IMR-90 (cell line): ENCODE measurements at regions not wholly inside any gene's neighbourhood (a gene's known extent, or its start where the extent isn't known, plus 50 kb on each side); places are given as distances from the start of the nearest gene placed in this dataset.

ENCODE experiments used
- ATAC-seq: fragments of 200-7000 bp; cut with Tn5 transposase; 2 replicates; pipeline ENCODE4 v1.9.1; 2020; ENCODE audit warnings: low read depth, mild to moderate bottlenecking, moderate library complexity
- BruUV-seq: library from RNA; stranded (reverse); fragments of 400-500 nt; replicated peaks from 2 replicates; lab custom pipeline; 2021; lab: Mats Ljungman, UMichigan
- CTCF ChIA-PET: fragments of 300-600 bp; formaldehyde crosslinking; extraction: SDS; loops from one replicate; lab custom pipeline; 2021; ENCODE audit warnings: antibody characterized with exemption; lab: Yijun Ruan, JAX
- POLR2A ChIA-PET: fragments of 300-600 bp; sonication (Branson Sonifier 250); formaldehyde crosslinking; loops from one replicate; lab custom pipeline; 2022; ENCODE audit warnings: antibody characterized with exemption; ENCODE audit not compliant: unreplicated experiment; lab: Charles Lee
- DNase-seq: peaks from one replicate; pipeline ENCODE4 v3.0.0; 2013
- H2AFZ ChIP-seq: replicated peaks from 2 replicates; pipeline ENCODE3; 2013; ENCODE audit warnings: low read length, mild to moderate bottlenecking; ENCODE audit not compliant: poor library complexity
- H2AK5ac ChIP-seq: 2 replicates; pipeline ENCODE4 v1.6.1; 2013; ENCODE audit warnings: low read depth, low read length, inconsistent platforms
- H2AK9ac ChIP-seq: replicated peaks from 2 replicates; pipeline ENCODE3; 2013; ENCODE audit warnings: mild to moderate bottlenecking, low read depth, low read length, moderate library complexity; ENCODE audit not compliant: poor library complexity
- H2BK120ac ChIP-seq: 2 replicates; pipeline ENCODE4 v1.6.1; 2013; ENCODE audit warnings: low read depth, low read length, inconsistent platforms
- H2BK15ac ChIP-seq: 3 replicates; pipeline ENCODE4 v1.6.1; 2013; ENCODE audit warnings: low read depth, low read length, inconsistent platforms
- H2BK20ac ChIP-seq: 2 replicates; pipeline ENCODE4 v1.6.1; 2013; ENCODE audit warnings: low read depth, mild to moderate bottlenecking, inconsistent platforms, low read length, moderate library complexity
- H2BK5ac ChIP-seq: 2 replicates; pipeline ENCODE4 v1.6.1; 2013; ENCODE audit warnings: mild to moderate bottlenecking, low read depth, low read length, inconsistent platforms; ENCODE audit not compliant: poor library complexity, severe bottlenecking
- H3K14ac ChIP-seq: replicated peaks from 2 replicates; pipeline ENCODE4 v1.6.1; 2013; ENCODE audit warnings: low read depth, low read length, inconsistent platforms
- H3K18ac ChIP-seq: 2 replicates; pipeline ENCODE4 v1.6.1; 2013; ENCODE audit warnings: low read depth, low read length, control low read depth
- H3K23ac ChIP-seq: 2 replicates; pipeline ENCODE4 v1.6.1; 2013; ENCODE audit warnings: low read depth, low read length, inconsistent platforms
- H3K27ac ChIP-seq: 2 replicates; pipeline ENCODE4 v1.5.1; 2013; ENCODE audit warnings: mild to moderate bottlenecking, control low read depth, low read length; ENCODE audit not compliant: insufficient read depth
- H3K27me3 ChIP-seq: 2 replicates; pipeline ENCODE4 v1.6.1; 2013; ENCODE audit warnings: low read length; ENCODE audit not compliant: control insufficient read depth, insufficient read depth
- H3K36me3 ChIP-seq: 2 replicates; pipeline ENCODE4 v1.6.1; 2013; ENCODE audit warnings: low read length, mixed read lengths; ENCODE audit not compliant: control insufficient read depth, insufficient read depth
- H3K4ac ChIP-seq: 2 replicates; pipeline ENCODE4 v1.6.1; 2013; ENCODE audit warnings: low read depth, low read length, inconsistent platforms
- H3K4me1 ChIP-seq: 2 replicates; pipeline ENCODE4 v1.6.1; 2013; ENCODE audit warnings: low read length, mixed read lengths; ENCODE audit not compliant: control insufficient read depth, insufficient read depth
- H3K4me2 ChIP-seq: 2 replicates; pipeline ENCODE4 v1.6.1; 2013; ENCODE audit warnings: low read depth, mild to moderate bottlenecking, control low read depth, low read length, moderate library complexity
- H3K4me3 ChIP-seq: 2 replicates; pipeline ENCODE4 v1.5.1; 2013; ENCODE audit warnings: low read depth, mild to moderate bottlenecking, control low read depth, low read length, moderate library complexity; ENCODE audit not compliant: insufficient read depth
- H3K56ac ChIP-seq: 2 replicates; pipeline ENCODE4 v1.6.1; 2013; ENCODE audit warnings: low read length, inconsistent platforms; ENCODE audit not compliant: insufficient read depth; ENCODE audit errors: extremely low read depth
- H3K79me1 ChIP-seq, 2 experiments: 2 replicates each; pipeline ENCODE4 v1.6.1; 2013; ENCODE audit warnings: low read length in 2 of 2, inconsistent platforms in 1 of 2, low read depth in 1 of 2
- H3K9ac ChIP-seq: 2 replicates; pipeline ENCODE4 v1.6.1; 2013; ENCODE audit warnings: low read depth, low read length, control low read depth
- H3K9me1 ChIP-seq: 2 replicates; pipeline ENCODE4 v1.6.1; 2013; ENCODE audit warnings: low read length, inconsistent platforms; ENCODE audit not compliant: insufficient read depth
- H3K9me3 ChIP-seq: 2 replicates; pipeline ENCODE4 v1.6.1; 2013; ENCODE audit warnings: low read length; ENCODE audit not compliant: control insufficient read depth, insufficient read depth
- H4K20me1 ChIP-seq: 2 replicates; pipeline ENCODE4 v1.6.1; 2013; ENCODE audit warnings: low read length, inconsistent platforms; ENCODE audit not compliant: insufficient read depth
- H4K5ac ChIP-seq: 2 replicates; pipeline ENCODE4 v1.6.1; 2013; ENCODE audit warnings: mild to moderate bottlenecking, low read depth, low read length, control low read depth
- H4K8ac ChIP-seq, 2 experiments: 2 replicates each; pipeline ENCODE4 v1.6.1; 2013; ENCODE audit warnings: low read depth in 2 of 2, low read length in 2 of 2, control low read depth in 1 of 2, inconsistent platforms in 1 of 2
- H4K91ac ChIP-seq: 2 replicates; pipeline ENCODE4 v1.6.1; 2013; ENCODE audit warnings: low read depth, low read length, inconsistent platforms; ENCODE audit not compliant: insufficient read depth
- BHLHE40 ChIP-seq: fragments of 150-350 bp; IDR thresholded peaks from 2 replicates; pipeline ENCODE4 v1.6.1; 2016; ENCODE audit warnings: mild to moderate bottlenecking, low read depth, low read length
- CEBPB ChIP-seq: IDR thresholded peaks from 2 replicates; pipeline ENCODE4 v1.6.1; 2012; ENCODE audit warnings: low read depth, low read length, improper control_type of control experiment
- CHD1 ChIP-seq: IDR thresholded peaks from 2 replicates; pipeline ENCODE4 v1.6.1; 2012; ENCODE audit warnings: low read depth, low read length, improper control_type of control experiment
- FOS ChIP-seq: fragments of 150-350 bp; IDR thresholded peaks from 2 replicates; pipeline ENCODE4 v1.6.1; 2016; ENCODE audit warnings: low read depth, low read length
- MAFK ChIP-seq: IDR thresholded peaks from 2 replicates; pipeline ENCODE4 v1.6.1; 2012; ENCODE audit warnings: low read depth, low read length, improper control_type of control experiment
- MAZ ChIP-seq: IDR thresholded peaks from 2 replicates; pipeline ENCODE4 v1.6.1; 2012; ENCODE audit warnings: low read depth, mild to moderate bottlenecking, low read length, improper control_type of control experiment, moderate library complexity, borderline replicate concordance
- MXI1 ChIP-seq: IDR thresholded peaks from 2 replicates; pipeline ENCODE4 v1.6.1; 2012; ENCODE audit warnings: low read depth, mild to moderate bottlenecking, low read length, moderate library complexity, borderline replicate concordance
- NFE2L2 ChIP-seq: fragments of 150-350 bp; IDR thresholded peaks from 2 replicates; pipeline ENCODE4 v1.6.1; 2016; ENCODE audit warnings: low read depth, mild to moderate bottlenecking, low read length
- POLR2A ChIP-seq: IDR thresholded peaks from 2 replicates; pipeline ENCODE4 v1.6.1; 2012; ENCODE audit warnings: mild to moderate bottlenecking, low read depth, low read length
- RAD21 ChIP-seq: IDR thresholded peaks from 2 replicates; pipeline ENCODE4 v1.6.1; 2012; ENCODE audit warnings: low read length, improper control_type of control experiment
- RCOR1 ChIP-seq: IDR thresholded peaks from 2 replicates; pipeline ENCODE4 v1.6.1; 2012; ENCODE audit warnings: mild to moderate bottlenecking, low read length, improper control_type of control experiment; ENCODE audit not compliant: insufficient replicate concordance
- RFX5 ChIP-seq: IDR thresholded peaks from 2 replicates; pipeline ENCODE4 v1.8.0; 2012; ENCODE audit warnings: low read depth, mild to moderate bottlenecking, low read length, moderate library complexity
- SMC3 ChIP-seq: fragments of 150-350 bp; IDR thresholded peaks from 2 replicates; pipeline ENCODE4 v1.6.1; 2016; ENCODE audit warnings: low read depth, mild to moderate bottlenecking, antibody characterized with exemption, low read length, moderate library complexity
- dilution Hi-C: fragments of 300-500 bp; cut with HindIII; formaldehyde crosslinking; loops from one replicate; pipeline ENCODE4 v1.14.3; 2018; ENCODE audit warnings: low sequenced_read_pairs; ENCODE audit not compliant: unreplicated experiment
- in situ Hi-C: fragments of 300-500 bp; cut with MboI; formaldehyde crosslinking; loops from 3 replicates; pipeline ENCODE4 v1.14.3; 2019; ENCODE audit warnings: low sequenced_read_pairs, inconsistent platforms, mixed read lengths
- intact Hi-C: fragments of 100-400 bp; cut with micrococcal nuclease; formaldehyde crosslinking; loops from 2 replicates; pipeline ENCODE4 v1.10.0; 2022
- TF ChIP-seq, protein P1 (sequence below): fragments of 150-350 bp; IDR thresholded peaks from 2 replicates; pipeline ENCODE4 v1.6.1; 2017; ENCODE audit warnings: mild to moderate bottlenecking, antibody characterized with exemption, low read length, low read depth
- TF ChIP-seq, protein P2 (sequence below): fragments of 150-350 bp; IDR thresholded peaks from 2 replicates; pipeline ENCODE4 v1.6.1; 2016; ENCODE audit warnings: low read depth, mild to moderate bottlenecking, low read length, moderate library complexity, borderline replicate concordance
- TF ChIP-seq, protein P3 (sequence below): conservative IDR thresholded peaks from 2 replicates; pipeline ENCODE4 v1.5.1; 2012; ENCODE audit warnings: mild to moderate bottlenecking, low read depth, low read length, improper control_type of control experiment

DNA sequence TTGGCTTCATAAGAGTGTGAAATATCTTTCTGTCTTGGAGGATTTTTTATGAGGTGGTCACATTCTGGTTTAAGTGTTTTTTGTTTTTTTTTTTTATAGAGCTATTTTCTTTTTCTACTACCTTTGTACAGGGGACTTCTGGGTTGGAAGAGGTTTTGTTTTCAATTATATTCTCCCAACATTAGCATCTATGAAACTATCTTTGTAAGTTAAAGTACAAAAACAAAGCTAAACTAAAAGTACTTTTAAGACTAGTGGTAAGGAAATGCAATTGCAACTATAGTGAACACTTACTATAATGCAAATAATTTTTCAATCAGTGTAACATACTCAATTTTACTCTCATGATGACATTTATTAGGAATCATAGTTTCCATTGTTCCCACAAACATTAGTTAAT lies 688.2 kb downstream of the SI start:
- no peak for TF ChIP-seq BHLHE40
- TF ChIP-seq, protein P1, sequence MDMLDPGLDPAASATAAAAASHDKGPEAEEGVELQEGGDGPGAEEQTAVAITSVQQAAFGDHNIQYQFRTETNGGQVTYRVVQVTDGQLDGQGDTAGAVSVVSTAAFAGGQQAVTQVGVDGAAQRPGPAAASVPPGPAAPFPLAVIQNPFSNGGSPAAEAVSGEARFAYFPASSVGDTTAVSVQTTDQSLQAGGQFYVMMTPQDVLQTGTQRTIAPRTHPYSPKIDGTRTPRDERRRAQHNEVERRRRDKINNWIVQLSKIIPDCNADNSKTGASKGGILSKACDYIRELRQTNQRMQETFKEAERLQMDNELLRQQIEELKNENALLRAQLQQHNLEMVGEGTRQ = no peak
- TF ChIP-seq MXI1 = no peak
- TF ChIP-seq RFX5 = no peak
- TF ChIP-seq RAD21 = no peak
- no peak for TF ChIP-seq CHD1
- TF ChIP-seq FOS = no peak
- no peak for TF ChIP-seq NFE2L2
- TF ChIP-seq MAZ = no peak
- TF ChIP-seq, protein P2, sequence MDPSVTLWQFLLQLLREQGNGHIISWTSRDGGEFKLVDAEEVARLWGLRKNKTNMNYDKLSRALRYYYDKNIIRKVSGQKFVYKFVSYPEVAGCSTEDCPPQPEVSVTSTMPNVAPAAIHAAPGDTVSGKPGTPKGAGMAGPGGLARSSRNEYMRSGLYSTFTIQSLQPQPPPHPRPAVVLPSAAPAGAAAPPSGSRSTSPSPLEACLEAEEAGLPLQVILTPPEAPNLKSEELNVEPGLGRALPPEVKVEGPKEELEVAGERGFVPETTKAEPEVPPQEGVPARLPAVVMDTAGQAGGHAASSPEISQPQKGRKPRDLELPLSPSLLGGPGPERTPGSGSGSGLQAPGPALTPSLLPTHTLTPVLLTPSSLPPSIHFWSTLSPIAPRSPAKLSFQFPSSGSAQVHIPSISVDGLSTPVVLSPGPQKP = no peak
- TF ChIP-seq SMC3 = no peak
- no peak for TF ChIP-seq MAFK
- no peak for TF ChIP-seq POLR2A
- no peak for TF ChIP-seq CEBPB
- TF ChIP-seq RCOR1 = no peak
- TF ChIP-seq, protein P3, sequence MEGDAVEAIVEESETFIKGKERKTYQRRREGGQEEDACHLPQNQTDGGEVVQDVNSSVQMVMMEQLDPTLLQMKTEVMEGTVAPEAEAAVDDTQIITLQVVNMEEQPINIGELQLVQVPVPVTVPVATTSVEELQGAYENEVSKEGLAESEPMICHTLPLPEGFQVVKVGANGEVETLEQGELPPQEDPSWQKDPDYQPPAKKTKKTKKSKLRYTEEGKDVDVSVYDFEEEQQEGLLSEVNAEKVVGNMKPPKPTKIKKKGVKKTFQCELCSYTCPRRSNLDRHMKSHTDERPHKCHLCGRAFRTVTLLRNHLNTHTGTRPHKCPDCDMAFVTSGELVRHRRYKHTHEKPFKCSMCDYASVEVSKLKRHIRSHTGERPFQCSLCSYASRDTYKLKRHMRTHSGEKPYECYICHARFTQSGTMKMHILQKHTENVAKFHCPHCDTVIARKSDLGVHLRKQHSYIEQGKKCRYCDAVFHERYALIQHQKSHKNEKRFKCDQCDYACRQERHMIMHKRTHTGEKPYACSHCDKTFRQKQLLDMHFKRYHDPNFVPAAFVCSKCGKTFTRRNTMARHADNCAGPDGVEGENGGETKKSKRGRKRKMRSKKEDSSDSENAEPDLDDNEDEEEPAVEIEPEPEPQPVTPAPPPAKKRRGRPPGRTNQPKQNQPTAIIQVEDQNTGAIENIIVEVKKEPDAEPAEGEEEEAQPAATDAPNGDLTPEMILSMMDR = no peak
- peaks cover 12% of the 10 kb centered on the region; the same call in 1 of the 2 replicates for H3K9me3 ChIP-seq
- no peak overlapping the region for H3K4me3 ChIP-seq
- no peak overlapping the region for H4K8ac ChIP-seq
- no peak overlapping the region for H2AFZ ChIP-seq
- H2AK9ac ChIP-seq = no peak overlapping the region
- ChIA-PET POLR2A (no interaction called here), CTCF (interaction anchor here (0.7 kb wide), 1 partner anchor 352 kb away, joined by 3 read pairs; no protein-coding TSS in a partner anchor)
- H3K23ac ChIP-seq = no peak overlapping the region
- DNase-seq (no peak), ATAC-seq (no peak)
- no peak overlapping the region for H4K5ac ChIP-seq
- dilution Hi-C loops = no loop called here
- H3K14ac ChIP-seq = no peak overlapping the region
- H2BK20ac ChIP-seq = no peak overlapping the region
- no peak overlapping the region for H2BK15ac ChIP-seq
- BruUV-seq = no TSS peak
- no peaks in the 10 kb centered on the region for H3K79me1 ChIP-seq
- H4K91ac ChIP-seq = no peak overlapping the region
- no peak overlapping the region for H3K4me2 ChIP-seq
- no peak overlapping the region for H3K56ac ChIP-seq
- intact Hi-C loops = no loop called here
- H3K4me1 ChIP-seq = no peaks in the 10 kb centered on the region
- H3K27me3 ChIP-seq = no peaks in the 10 kb centered on the region
- H3K9me1 ChIP-seq = no peaks in the 10 kb centered on the region
- no peaks in the 10 kb centered on the region for H3K36me3 ChIP-seq
- no peak overlapping the region for H3K4ac ChIP-seq
- no peak overlapping the region for H3K27ac ChIP-seq
- H3K9ac ChIP-seq = no peak overlapping the region
- no peaks in the 10 kb centered on the region for H4K20me1 ChIP-seq
- H3K18ac ChIP-seq = no peak overlapping the region
- H2AK5ac ChIP-seq = no peak overlapping the region
- no peak overlapping the region for H2BK5ac ChIP-seq
- no peak overlapping the region for H2BK120ac ChIP-seq
- in situ Hi-C loops = no loop called here
